ENCODE measurements at regions not wholly inside any gene's neighbourhood (a gene's known extent, or its start where the extent isn't known, plus 50 kb on each side); places are given as distances from the start of the nearest gene placed in this dataset.

GRCh38 chr10:130802301-130802700 lies 509.2 kb downstream of the TCERG1L start:
- TF ChIP-seq CTCF (conservative IDR thresholded peaks at IDR 0.05; ENCODE audit: low read length): no peak
- TF ChIP-seq EZH2phosphoT487 (IDR thresholded peaks at IDR 0.05; ENCODE audit: borderline replicate concordance): no peak
